GM13976 (cell line): ENCODE measurements at regions not wholly inside any gene's neighbourhood (a gene's known extent, or its start where the extent isn't known, plus 50 kb on each side); places are given as distances from the start of the nearest gene placed in this dataset.

ENCODE experiments used
- DNase-seq: peaks from one replicate; pipeline ENCODE4 v3.0.0; 2012; ENCODE audit warnings: low spot score
- CTCF ChIP-seq: IDR thresholded peaks from 2 replicates; pipeline ENCODE4 v1.5.1; 2012; ENCODE audit warnings: borderline replicate concordance, mild to moderate bottlenecking; ENCODE audit not compliant: insufficient read depth; ENCODE audit errors: extremely low read depth, missing control alignments, control extremely low read depth
- in situ Hi-C: fragments of 300-500 bp; cut with MboI; formaldehyde crosslinking; loops from one replicate; pipeline ENCODE4 v1.12.0; 2022; ENCODE audit warnings: low sequenced_read_pairs, mixed read lengths, inconsistent platforms; ENCODE audit not compliant: unreplicated experiment

- DNase-seq, result no peak
- TF ChIP-seq CTCF, result no peak
- in situ Hi-C loops, result no loop called here
These were observed 198.1 kb downstream of the SEC23A start for GRCh38 chr14:38904959-38905358.

GRCh38 chr14:38901791-38902190, 201.2 kb downstream of the SEC23A start:
- TF ChIP-seq CTCF, result no peak
- no peak for DNase-seq
- in situ Hi-C loops, result no loop called here

GRCh38 chr14:38900887-38901286, 202.1 kb downstream of the SEC23A start:
- DNase-seq, result no peak
- in situ Hi-C loops, result no loop called here
- TF ChIP-seq CTCF, result no peak

GRCh38 chr14:38887696-38888095, 215.3 kb downstream of the SEC23A start:
- in situ Hi-C loops, result no loop called here
- no peak for DNase-seq
- TF ChIP-seq CTCF, result no peak

- DNase-seq, result no peak
- TF ChIP-seq CTCF, result no peak
- in situ Hi-C loops, result no loop called here
These were observed 218.9 kb downstream of the SEC23A start for GRCh38 chr14:38884109-38884508.

GRCh38 chr14:38883127-38883526, 219.9 kb downstream of the SEC23A start:
- in situ Hi-C loops, result no loop called here
- DNase-seq, result no peak
- TF ChIP-seq CTCF, result no peak

- TF ChIP-seq CTCF, result no peak
- in situ Hi-C loops, result no loop called here
- DNase-seq, result no peak
These were observed 220.5 kb downstream of the SEC23A start for GRCh38 chr14:38882533-38882932.
